Epithelial cell of prostate (primary cell): ENCODE measurements at regions not wholly inside any gene's neighbourhood (a gene's known extent, or its start where the extent isn't known, plus 50 kb on each side); places are given as distances from the start of the nearest gene placed in this dataset.
"Not testable (repeated sequence)": the region's sequence is repeated elsewhere in the genome, so short reads cannot be mapped to it uniquely, and the experiment has no call there.

Source experiments
- DNase-seq: peaks from one replicate; pipeline ENCODE4 v3.0.0-alpha.2; 2011; ENCODE audit warnings: low read depth, low spot score
- H3K27ac ChIP-seq: fragments of 450-650 bp; 2 replicates; pipeline ENCODE4 v1.5.1; 2017; ENCODE audit warnings: mild to moderate bottlenecking

- not testable (repeated sequence) for DNase-seq
- peak overlapping the region; percentile 93 for H3K27ac ChIP-seq
These were observed 117.2 kb downstream of the CD24 start for GRCh38 chr6:106857310-106857709.

GRCh38 chr6:106856227-106856874 lies 118.2 kb downstream of the CD24 start:
- DNase-seq = no peak
- H3K27ac ChIP-seq = no peak overlapping the region

- H3K27ac ChIP-seq = no peak overlapping the region
- no peak for DNase-seq
These were observed 119.4 kb downstream of the CD24 start for GRCh38 chr6:106855117-106855516.

- no peak for DNase-seq
- H3K27ac ChIP-seq = no peak overlapping the region
These were observed 124.7 kb downstream of the CD24 start for GRCh38 chr6:106849676-106850332.

- no peak for DNase-seq
- no peak overlapping the region for H3K27ac ChIP-seq
These were observed 125.4 kb downstream of the CD24 start for GRCh38 chr6:106849120-106849519.

- no peak for DNase-seq
- no peak overlapping the region for H3K27ac ChIP-seq
These were observed 127.4 kb downstream of the CD24 start for GRCh38 chr6:106847116-106847515.

- no peak for DNase-seq
- H3K27ac ChIP-seq = no peak overlapping the region
These were observed 129.6 kb downstream of the CD24 start for GRCh38 chr6:106844930-106845329.

GRCh38 chr6:106832766-106833510 lies 141.6 kb downstream of the CD24 start:
- no peak overlapping the region for H3K27ac ChIP-seq
- no peak for DNase-seq

GRCh38 chr6:106830930-106831329 lies 143.6 kb downstream of the CD24 start:
- H3K27ac ChIP-seq = no peak overlapping the region
- no peak for DNase-seq

- H3K27ac ChIP-seq = no peak overlapping the region
- no peak for DNase-seq
These were observed 145.1 kb downstream of the CD24 start for GRCh38 chr6:106829451-106829850.

GRCh38 chr6:106827081-106827480 lies 147.4 kb downstream of the CD24 start:
- no peak overlapping the region for H3K27ac ChIP-seq
- DNase-seq = no peak

GRCh38 chr6:106825156-106825555 lies 149.4 kb downstream of the CD24 start:
- no peak for DNase-seq
- no peak overlapping the region for H3K27ac ChIP-seq

- H3K27ac ChIP-seq = no peak overlapping the region
- DNase-seq = no peak
These were observed 150.7 kb downstream of the CD24 start for GRCh38 chr6:106823732-106824351.

GRCh38 chr6:106823058-106823457 lies 151.5 kb downstream of the CD24 start:
- no peak overlapping the region for H3K27ac ChIP-seq
- no peak for DNase-seq

- H3K27ac ChIP-seq = no peak overlapping the region
- DNase-seq = no peak
These were observed 154.1 kb downstream of the CD24 start for GRCh38 chr6:106820412-106820852.

GRCh38 chr6:106811088-106811686 lies 163.3 kb downstream of the CD24 start:
- no peak for DNase-seq
- no peak overlapping the region for H3K27ac ChIP-seq

GRCh38 chr6:106808758-106809157 lies 165.8 kb downstream of the CD24 start:
- no peak for DNase-seq
- no peak overlapping the region for H3K27ac ChIP-seq

- DNase-seq = no peak
- H3K27ac ChIP-seq = no peak overlapping the region
These were observed 166.4 kb downstream of the CD24 start for GRCh38 chr6:106807947-106808611.

- DNase-seq, H3K27ac ChIP-seq: not testable (repeated sequence)
These were observed 168.3 kb downstream of the CD24 start for GRCh38 chr6:106806253-106806652.

- H3K27ac ChIP-seq = no peak overlapping the region
- DNase-seq = no peak
These were observed 168.8 kb downstream of the CD24 start for GRCh38 chr6:106805771-106806170.
